Naive B cell (primary cell): ENCODE measurements at regions not wholly inside any gene's neighbourhood (a gene's known extent, or its start where the extent isn't known, plus 50 kb on each side); places are given as distances from the start of the nearest gene placed in this dataset.

ENCODE experiments used
- ATAC-seq, 2 donors: fragments of 150-1000 bp; cut with Tn5 transposase; 2 replicates each; pipeline ENCODE4 v1.10.0; 2021; ENCODE audit warnings: low read depth in 2 of 2, mild to moderate bottlenecking in 2 of 2, moderate library complexity in 2 of 2
- DNase-seq: peaks from one replicate; pipeline ENCODE4 v3.0.0; 2022
- H3K27ac Mint-ChIP-seq, 6 donors: one replicate each; pipeline ENCODE4 v1.8.0; 2020 to 2022; ENCODE audit warnings: mild to moderate bottlenecking in 6 of 6, mixed read lengths in 6 of 6, moderate library complexity in 5 of 6, inconsistent platforms in 2 of 6
- H3K27me3 Mint-ChIP-seq, 3 donors: one replicate each; pipeline ENCODE4 v1.8.0; 2021 to 2022; ENCODE audit warnings: mixed read lengths in 3 of 3, mild to moderate bottlenecking in 1 of 3
- H3K36me3 Mint-ChIP-seq, 2 donors: one replicate each; pipeline ENCODE4 v1.8.0; 2020 to 2022; ENCODE audit warnings: mixed read lengths in 2 of 2, inconsistent platforms in 1 of 2, mild to moderate bottlenecking in 1 of 2
- H3K4me1 Mint-ChIP-seq, 3 donors: one replicate each; pipeline ENCODE4 v1.8.0; 2020 to 2022; ENCODE audit warnings: mixed read lengths in 3 of 3, inconsistent platforms in 1 of 3, mild to moderate bottlenecking in 1 of 3, moderate library complexity in 1 of 3
- H3K4me3 Mint-ChIP-seq, 8 donors: one replicate each; pipeline ENCODE4 v1.8.0; 2020 to 2022; ENCODE audit warnings: mild to moderate bottlenecking in 8 of 8, mixed read lengths in 8 of 8, moderate library complexity in 8 of 8, inconsistent platforms in 2 of 8
- H3K9me3 Mint-ChIP-seq, 7 donors: one replicate each; pipeline ENCODE4 v1.8.0; 2020 to 2022; ENCODE audit warnings: mixed read lengths in 7 of 7, mild to moderate bottlenecking in 5 of 7, inconsistent platforms in 2 of 7, moderate library complexity in 1 of 7

DNA sequence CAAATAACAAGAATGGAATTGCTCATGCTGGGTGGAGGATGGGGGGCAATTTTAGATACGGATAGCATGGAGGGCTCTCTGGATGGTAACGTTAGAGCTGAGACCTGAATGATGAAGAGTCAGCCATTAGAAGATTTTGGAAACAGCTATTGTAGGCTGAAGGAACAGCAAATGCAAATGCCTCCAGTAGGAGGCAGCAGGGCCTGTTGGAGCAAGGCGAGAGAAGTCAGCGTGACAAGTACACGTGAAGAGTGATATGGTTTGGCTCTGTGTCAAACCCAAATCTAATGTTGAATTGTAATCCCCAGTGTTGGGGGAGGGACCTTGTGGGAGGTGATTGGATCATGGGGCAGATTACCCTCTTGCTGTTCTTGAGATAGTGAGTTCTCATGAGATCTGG is 59.3 kb upstream of the SOD3 start:
- no peak overlapping the region for H3K4me3 Mint-ChIP-seq
- no peak overlapping the region for H3K27ac Mint-ChIP-seq
- H3K9me3 Mint-ChIP-seq, result peaks cover 9 to 31% (median 18%) of the 10 kb centered on the region in 7 donors
- peaks cover 5 to 13% (median 12%) of the 10 kb centered on the region in 3 donors for H3K27me3 Mint-ChIP-seq
- ATAC-seq (no peak), DNase-seq (no peak)
- H3K4me1 Mint-ChIP-seq, result no peaks in the 10 kb centered on the region
- H3K36me3 Mint-ChIP-seq, result peaks cover 0 to 10% of the 10 kb centered on the region in 2 donors

- ATAC-seq (no peak), DNase-seq (no peak)
- Mint-ChIP-seq H3K27ac (no peak overlapping the region), H3K36me3 (peaks cover 0 to 4% of the 10 kb centered on the region in 2 donors), H3K27me3 (peaks cover 0 to 6% (median 0%) of the 10 kb centered on the region in 3 donors), H3K4me3 (no peak overlapping the region), H3K4me1 (no peaks in the 10 kb centered on the region), H3K9me3 (peaks cover 2 to 26% (median 17%) of the 10 kb centered on the region in 7 donors)
Observed at GRCh38 chr4:24741910-24742309, 53.5 kb upstream of the SOD3 start.

DNA sequence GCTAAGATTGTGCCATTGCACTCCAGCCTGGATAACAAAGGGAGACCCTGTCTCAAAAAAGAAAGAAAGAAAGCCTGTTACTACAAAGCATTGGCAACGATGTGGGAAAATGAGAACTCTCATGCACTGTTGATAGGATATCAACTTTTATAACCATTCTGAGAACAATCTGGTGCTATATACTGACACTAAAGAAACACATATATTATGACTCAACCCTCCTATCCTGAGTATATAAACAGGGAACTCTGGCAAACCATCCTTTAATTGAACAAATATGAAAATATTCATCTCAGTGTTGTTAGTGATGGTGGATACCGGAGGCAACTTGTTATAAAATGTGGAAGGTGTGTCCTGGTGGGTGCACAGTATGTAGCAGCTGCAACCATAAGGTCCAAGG is 53.0 kb upstream of the SOD3 start:
- no peak for ATAC-seq

GRCh38 chr4:24742773-24743172 is 52.6 kb upstream of the SOD3 start:
- Mint-ChIP-seq H3K4me1 (no peaks in the 10 kb centered on the region), H3K27me3 (peaks cover 0 to 6% (median 0%) of the 10 kb centered on the region in 3 donors), H3K27ac (no peak overlapping the region), H3K4me3 (no peak overlapping the region), H3K9me3 (peaks cover 0 to 17% (median 11%) of the 10 kb centered on the region in 7 donors), H3K36me3 (no peaks in the 10 kb centered on the region)
- no peak for ATAC-seq
- DNase-seq, result no peak

More for the DNA sequence above, 53.0 kb upstream of the SOD3 start:
- Mint-ChIP-seq H3K4me1 (no peaks in the 10 kb centered on the region), H3K9me3 (peaks cover 0 to 21% (median 13%) of the 10 kb centered on the region in 7 donors), H3K27ac (no peak overlapping the region), H3K36me3 (no peaks in the 10 kb centered on the region), H3K4me3 (no peak overlapping the region), H3K27me3 (peaks cover 0 to 6% (median 0%) of the 10 kb centered on the region in 3 donors)
- DNase-seq, result no peak

DNA sequence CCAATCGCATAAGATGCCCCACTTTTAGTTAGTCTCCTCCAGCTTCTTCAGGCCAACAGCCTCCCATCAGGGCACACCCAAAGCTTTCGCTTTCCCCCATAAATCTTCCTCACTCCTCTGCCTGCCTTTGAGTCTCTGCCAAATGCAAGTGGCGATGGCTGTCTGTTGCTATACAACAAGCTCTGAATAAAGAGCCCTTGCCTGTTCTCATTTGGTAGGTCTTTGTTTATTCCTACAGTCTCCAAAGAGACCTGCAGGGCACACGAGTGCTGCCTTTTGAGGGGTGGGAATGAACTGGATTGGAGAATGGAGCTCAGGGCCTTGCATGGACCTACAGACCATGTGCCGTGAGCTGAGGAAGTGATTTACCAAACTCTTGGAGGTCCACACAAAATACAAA is 52.2 kb upstream of the SOD3 start:
- H3K9me3 Mint-ChIP-seq, result peaks cover 0 to 13% (median 7%) of the 10 kb centered on the region in 7 donors

GRCh38 chr4:24743927-24744326 is 51.4 kb upstream of the SOD3 start:
- H3K27ac Mint-ChIP-seq, result no peak overlapping the region
- ATAC-seq, result no peak
- no peaks in the 10 kb centered on the region for H3K36me3 Mint-ChIP-seq
- peaks cover 0 to 6% (median 0%) of the 10 kb centered on the region in 3 donors for H3K27me3 Mint-ChIP-seq
- no peaks in the 10 kb centered on the region for H3K4me1 Mint-ChIP-seq
- H3K4me3 Mint-ChIP-seq, result peak overlapping the region in 1 of 8 donors; percentile 66
- H3K9me3 Mint-ChIP-seq, result peaks cover 0 to 9% (median 3%) of the 10 kb centered on the region in 7 donors
- no peak for DNase-seq

More for the DNA sequence above, 52.2 kb upstream of the SOD3 start:
- H3K4me1 Mint-ChIP-seq, result no peaks in the 10 kb centered on the region
- no peak overlapping the region for H3K4me3 Mint-ChIP-seq
- ATAC-seq (no peak), DNase-seq (no peak)
- peaks cover 0 to 6% (median 0%) of the 10 kb centered on the region in 3 donors for H3K27me3 Mint-ChIP-seq
- H3K27ac Mint-ChIP-seq, result no peak overlapping the region
- no peaks in the 10 kb centered on the region for H3K36me3 Mint-ChIP-seq

GRCh38 chr4:24745172-24745895 is 50.0 kb upstream of the SOD3 start:
- ATAC-seq, result no peak
- Mint-ChIP-seq H3K27ac (peak overlapping the region in 1 of 6 donors; percentile 17), H3K9me3 (peaks cover 0 to 9% (median 3%) of the 10 kb centered on the region in 7 donors), H3K27me3 (peaks cover 0 to 6% (median 0%) of the 10 kb centered on the region in 3 donors), H3K4me3 (no peak overlapping the region), H3K36me3 (no peaks in the 10 kb centered on the region), H3K4me1 (no peaks in the 10 kb centered on the region)
- no peak for DNase-seq
